Common myeloid progenitor, CD34-positive (primary cell): ENCODE measurements at regions not wholly inside any gene's neighbourhood (a gene's known extent, or its start where the extent isn't known, plus 50 kb on each side); places are given as distances from the start of the nearest gene placed in this dataset.

Source experiments
- CTCF ChIA-PET: fragments of 350-600 bp; sonication (Branson Sonifier 250); formaldehyde crosslinking; loops from one replicate; lab custom pipeline; 2021; ENCODE audit warnings: antibody characterized with exemption; lab: Charles Lee
- POLR2A ChIA-PET: fragments of 350-600 bp; sonication (Branson Sonifier 250); formaldehyde crosslinking; loops from one replicate; lab custom pipeline; 2021; ENCODE audit warnings: antibody characterized with exemption; lab: Charles Lee
- DNase-seq, 3 donors: peaks; one replicate each; pipeline versions ENCODE4 v3.0.0 to v3.0.0-alpha.2; 2013
- H3K27ac ChIP-seq, 2 experiments: 1 replicate in 1 of 2; 2 replicates in 1 of 2; pipeline ENCODE4 v1.7.0; 2013; ENCODE audit warnings: inconsistent platforms in 2 of 2, low read length in 2 of 2, mild to moderate bottlenecking in 2 of 2, low read depth in 1 of 2, moderate library complexity in 1 of 2; ENCODE audit not compliant: severe bottlenecking in 2 of 2, insufficient read depth in 1 of 2, poor library complexity in 1 of 2
- H3K27me3 ChIP-seq, 5 experiments: replicated peaks in 2 of 5; 1 replicate in 3 of 5; 2 replicates in 2 of 5; pipeline versions ENCODE4 v1.6.1 to v1.7.0; 2013; ENCODE audit warnings: low read length in 4 of 5, mild to moderate bottlenecking in 2 of 5, moderate library complexity in 2 of 5, inconsistent platforms in 1 of 5; ENCODE audit not compliant: insufficient read depth in 5 of 5, control insufficient read depth in 4 of 5
- H3K36me3 ChIP-seq, 4 experiments: 1 replicate in 2 of 4; 2 replicates in 2 of 4; pipeline versions ENCODE4 v1.6.1 to v1.7.0; 2013; ENCODE audit warnings: low read length in 3 of 4, control low read depth in 1 of 4, mild to moderate bottlenecking in 1 of 4; ENCODE audit not compliant: control insufficient read depth in 4 of 4, insufficient read depth in 4 of 4
- H3K4me1 ChIP-seq, 4 experiments: 1 replicate in 3 of 4; 2 replicates in 1 of 4; pipeline versions ENCODE4 v1.6.1 to v1.7.1; 2013; ENCODE audit warnings: low read length in 3 of 4, mild to moderate bottlenecking in 3 of 4, control low read depth in 1 of 4, inconsistent platforms in 1 of 4, moderate library complexity in 1 of 4; ENCODE audit not compliant: control insufficient read depth in 4 of 4, insufficient read depth in 4 of 4; ENCODE audit errors: control extremely low read depth in 1 of 4
- H3K4me3 ChIP-seq, 7 experiments: 1 replicate in 4 of 7; 2 replicates in 3 of 7; pipeline versions ENCODE4 v1.5.1 to v1.7.0; 2013; ENCODE audit warnings: mild to moderate bottlenecking in 7 of 7, low read length in 6 of 7, moderate library complexity in 6 of 7, inconsistent platforms in 2 of 7, low read depth in 2 of 7, control low read depth in 1 of 7; ENCODE audit not compliant: insufficient read depth in 4 of 7, control insufficient read depth in 1 of 7; ENCODE audit errors: extremely low read depth in 1 of 7
- H3K9me3 ChIP-seq, 5 experiments: 1 replicate in 4 of 5; 2 replicates in 1 of 5; pipeline versions ENCODE4 v1.6.1 to v1.7.1; 2013; ENCODE audit warnings: low read length in 4 of 5, mild to moderate bottlenecking in 2 of 5, inconsistent platforms in 1 of 5, low read depth in 1 of 5, moderate library complexity in 1 of 5; ENCODE audit not compliant: control insufficient read depth in 4 of 5, insufficient read depth in 2 of 5; ENCODE audit errors: control extremely low read depth in 1 of 5
- WGBS: methylation state at CpG from one replicate; pipeline ENCODE4 v1.1.5; 2013; ENCODE audit not compliant: insufficient coverage; 5-methylcytosine and 5-hydroxymethylcytosine counted together

DNA sequence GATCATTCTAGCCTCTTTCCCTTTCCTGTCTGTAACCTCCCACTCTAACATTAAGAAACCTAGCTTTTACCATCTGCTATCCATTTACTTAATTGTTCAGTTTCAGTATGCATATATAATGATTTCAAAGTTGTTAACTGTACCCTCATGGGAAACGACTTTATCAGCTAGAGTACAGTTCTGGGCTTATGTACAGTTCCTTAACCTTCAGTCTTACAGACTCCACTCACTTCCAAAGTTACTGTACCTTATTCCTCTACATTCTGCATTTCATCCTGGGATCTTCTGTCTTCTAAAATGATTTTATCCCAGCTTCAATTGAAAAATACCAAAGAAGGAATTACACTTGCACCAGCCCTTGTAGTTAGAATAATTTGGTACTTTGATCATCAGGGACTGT is 108.7 kb upstream of the KCNE2 start:
- Histone ChIP-seq H3K36me3 (no peaks in the 10 kb centered on the region), H3K27ac (no peak overlapping the region), H3K4me3 (no peak overlapping the region), H3K27me3 (peaks cover 0 to 1% (median 0%) of the 10 kb centered on the region in 5 experiments), H3K9me3 (peaks cover 0 to 22% (median 6%) of the 10 kb centered on the region in 5 experiments), H3K4me1 (no peaks in the 10 kb centered on the region)
- no peak for DNase-seq
- CTCF ChIA-PET, result no interaction called here
- WGBS, result 82% methylated on average over 1 of the region's 1 CpG
- POLR2A ChIA-PET, result no interaction called here

- no peak overlapping the region for H3K4me3 ChIP-seq
- H3K4me1 ChIP-seq, result no peaks in the 10 kb centered on the region
- H3K27ac ChIP-seq, result no peak overlapping the region
- H3K27me3 ChIP-seq, result peaks cover 0 to under 1% (median 0%) of the 10 kb centered on the region in 5 experiments
- CTCF ChIA-PET, result no interaction called here
- POLR2A ChIA-PET, result no interaction called here
- DNase-seq, result no peak
- H3K36me3 ChIP-seq, result no peaks in the 10 kb centered on the region
- 100% methylated on average over 3 of the region's 4 CpGs for WGBS
- peaks cover 1 to 7% (median 3%) of the 10 kb centered on the region in 5 experiments for H3K9me3 ChIP-seq
Observed at GRCh38 chr21:34260277-34261008, 103.4 kb upstream of the KCNE2 start.

DNA sequence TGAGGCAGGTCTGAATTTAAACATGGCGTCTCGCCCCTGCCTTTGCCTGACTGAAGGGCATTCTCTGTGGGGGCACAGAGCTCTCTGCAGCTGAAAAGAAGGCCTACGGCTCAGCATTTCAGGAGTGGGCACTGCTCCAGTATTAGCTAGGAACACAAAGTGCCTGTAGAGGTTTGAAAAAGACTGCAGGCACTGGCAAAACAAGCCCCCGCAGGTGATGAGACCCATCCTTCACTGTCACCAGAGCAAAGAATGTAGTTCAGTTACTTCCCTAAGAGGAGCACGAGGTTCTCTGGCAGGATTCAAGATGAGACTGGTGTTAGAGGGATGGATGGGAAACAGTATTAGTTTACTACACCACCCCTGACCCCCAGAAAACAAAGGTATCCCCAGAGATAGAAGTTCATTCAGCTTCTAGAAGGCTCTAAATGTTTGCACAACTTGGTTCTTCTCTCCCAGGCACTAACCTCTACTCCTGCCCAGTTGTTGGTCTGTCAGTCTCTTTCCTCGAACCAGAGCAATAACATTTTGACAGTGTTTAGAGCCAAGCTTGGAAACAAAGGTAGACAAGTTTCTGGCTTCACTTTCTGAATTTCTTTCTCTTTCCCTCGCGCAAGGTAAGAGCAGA is 101.9 kb upstream of the KCNE2 start:
- POLR2A ChIA-PET, result no interaction called here
- H3K27me3 ChIP-seq, result no peaks in the 10 kb centered on the region
- DNase-seq, result no peak
- H3K9me3 ChIP-seq, result peaks cover 1 to 4% (median 3%) of the 10 kb centered on the region in 5 experiments
- CTCF ChIA-PET, result no interaction called here
- no peak overlapping the region for H3K4me3 ChIP-seq
- no peaks in the 10 kb centered on the region for H3K4me1 ChIP-seq
- 100% methylated on average over 7 of the region's 8 CpGs for WGBS
- H3K27ac ChIP-seq, result no peak overlapping the region
- H3K36me3 ChIP-seq, result no peaks in the 10 kb centered on the region

DNA sequence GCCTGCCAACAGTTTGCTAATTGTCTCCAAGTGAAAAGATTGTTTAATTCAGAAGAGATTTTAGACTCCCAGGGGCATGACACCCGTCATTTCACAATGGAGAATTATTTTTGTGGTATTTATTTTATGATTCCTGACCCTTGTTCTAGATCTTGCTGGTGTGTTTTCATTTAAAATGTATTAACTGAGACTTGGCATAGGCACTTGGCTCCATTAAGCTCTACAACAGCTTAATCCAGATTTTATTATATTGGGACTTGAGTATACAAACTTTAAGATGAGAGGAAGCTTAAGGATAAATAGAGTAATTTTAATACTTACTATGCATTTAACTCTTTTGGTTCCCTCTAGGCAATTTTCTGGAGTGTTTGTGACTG is 101.3 kb upstream of the KCNE2 start:
- WGBS, result 71% methylated on average over 1 of the region's 1 CpG

GRCh38 chr21:34263629-34264028 is 100.2 kb upstream of the KCNE2 start:
- no peak for DNase-seq
- POLR2A ChIA-PET, result no interaction called here
- CTCF ChIA-PET, result no interaction called here
- Histone ChIP-seq H3K4me3 (no peak overlapping the region), H3K4me1 (no peaks in the 10 kb centered on the region), H3K27me3 (no peaks in the 10 kb centered on the region), H3K27ac (no peak overlapping the region), H3K36me3 (no peaks in the 10 kb centered on the region), H3K9me3 (peaks cover 1 to 4% (median 3%) of the 10 kb centered on the region in 5 experiments)
- WGBS, result 100% methylated on average over 1 of the region's 2 CpGs

More for the DNA sequence above, 101.3 kb upstream of the KCNE2 start:
- no peak for DNase-seq
- Histone ChIP-seq H3K27ac (no peak overlapping the region), H3K4me1 (no peaks in the 10 kb centered on the region), H3K27me3 (no peaks in the 10 kb centered on the region), H3K9me3 (peaks cover 1 to 4% (median 3%) of the 10 kb centered on the region in 5 experiments), H3K4me3 (no peak overlapping the region), H3K36me3 (no peaks in the 10 kb centered on the region)
- POLR2A ChIA-PET, result no interaction called here
- CTCF ChIA-PET, result no interaction called here

- H3K27ac ChIP-seq, result no peak overlapping the region
- H3K36me3 ChIP-seq, result no peaks in the 10 kb centered on the region
- peaks cover 0 to 4% (median 3%) of the 10 kb centered on the region in 5 experiments for H3K9me3 ChIP-seq
- DNase-seq, result no peak
- ChIA-PET CTCF (no interaction called here), POLR2A (no interaction called here)
- H3K4me1 ChIP-seq, result no peaks in the 10 kb centered on the region
- no peak overlapping the region for H3K4me3 ChIP-seq
- WGBS, result no CpG with 5 or more reads among the region's 1 CpG
- peaks cover 0 to 7% (median 0%) of the 10 kb centered on the region in 5 experiments for H3K27me3 ChIP-seq
Observed at GRCh38 chr21:34266351-34266750, 97.5 kb upstream of the KCNE2 start.

- no peak for DNase-seq
- peaks cover 0 to 9% (median 0%) of the 10 kb centered on the region in 5 experiments for H3K27me3 ChIP-seq
- ChIA-PET POLR2A (no interaction called here), CTCF (no interaction called here)
- no peak overlapping the region for H3K27ac ChIP-seq
- H3K36me3 ChIP-seq, result no peaks in the 10 kb centered on the region
- 95% methylated on average over 8 of the region's 8 CpGs for WGBS
- H3K9me3 ChIP-seq, result peaks cover 0 to 4% (median 1%) of the 10 kb centered on the region in 5 experiments
- H3K4me3 ChIP-seq, result no peak overlapping the region
- no peaks in the 10 kb centered on the region for H3K4me1 ChIP-seq
Observed at GRCh38 chr21:34268493-34268892, 95.3 kb upstream of the KCNE2 start.
